ENCODE measurements at regions not wholly inside any gene's neighbourhood (a gene's known extent, or its start where the extent isn't known, plus 50 kb on each side); places are given as distances from the start of the nearest gene placed in this dataset.

DNA sequence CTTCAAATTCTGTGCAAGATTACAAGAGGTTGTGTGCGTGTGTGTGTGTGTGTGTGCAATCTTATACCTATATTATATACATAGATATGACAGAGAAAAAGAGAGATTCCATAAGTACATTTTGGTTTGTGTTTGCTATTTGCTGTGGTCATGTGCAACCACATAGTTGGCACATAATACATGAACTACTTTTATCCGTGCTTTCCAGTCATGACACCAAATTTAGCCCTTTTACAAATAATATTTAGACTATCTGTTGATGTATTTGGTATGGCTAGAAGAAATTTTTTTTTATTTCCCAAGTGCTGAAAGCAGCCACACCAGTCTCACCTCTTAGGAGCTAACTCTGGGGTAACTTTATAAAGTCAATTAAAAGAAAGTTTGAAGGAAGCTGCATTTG is 63.5 kb upstream of the EGFR start:
- intact Hi-C loops (cut with DNase I) = no loop called here

DNA sequence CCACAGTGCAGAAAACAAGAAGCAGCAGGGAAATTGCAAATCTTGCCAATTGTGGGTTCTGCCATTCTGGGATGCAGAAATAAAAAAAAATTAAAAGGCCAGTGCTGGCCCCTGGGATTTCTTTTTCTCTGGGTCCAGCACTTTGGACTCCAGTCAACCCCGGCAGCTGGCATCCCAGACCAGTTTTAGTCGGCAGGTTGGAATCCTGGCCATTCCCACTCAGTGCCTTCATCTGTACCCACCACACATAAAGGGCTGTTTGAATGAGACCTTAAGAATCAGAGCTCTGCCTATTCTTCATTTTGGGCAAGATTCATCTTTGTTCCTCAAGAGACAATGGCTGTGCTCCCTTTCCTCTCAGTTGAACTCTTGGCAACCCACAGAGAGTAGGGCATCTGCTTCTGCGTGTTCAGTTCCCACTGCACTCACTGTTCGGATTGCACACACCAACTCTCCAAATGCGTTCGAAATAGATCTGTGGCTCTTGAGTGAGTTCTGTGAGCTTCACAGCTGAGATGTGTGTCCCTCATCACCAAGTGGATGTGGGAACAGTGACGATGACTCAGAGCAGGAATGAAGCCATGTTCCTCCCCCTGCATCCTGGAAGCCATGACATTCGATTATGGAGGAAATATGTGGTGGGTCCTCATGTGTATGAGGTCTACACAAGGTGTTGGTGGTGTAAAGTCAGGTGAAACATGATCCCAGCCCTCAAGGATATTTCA is 63.0 kb upstream of the EGFR start:
- H3K9me3 ChIP-seq = no peaks in the 10 kb centered on the region
- H3K27ac ChIP-seq = no peak overlapping the region
- TF ChIP-seq, protein P1, sequence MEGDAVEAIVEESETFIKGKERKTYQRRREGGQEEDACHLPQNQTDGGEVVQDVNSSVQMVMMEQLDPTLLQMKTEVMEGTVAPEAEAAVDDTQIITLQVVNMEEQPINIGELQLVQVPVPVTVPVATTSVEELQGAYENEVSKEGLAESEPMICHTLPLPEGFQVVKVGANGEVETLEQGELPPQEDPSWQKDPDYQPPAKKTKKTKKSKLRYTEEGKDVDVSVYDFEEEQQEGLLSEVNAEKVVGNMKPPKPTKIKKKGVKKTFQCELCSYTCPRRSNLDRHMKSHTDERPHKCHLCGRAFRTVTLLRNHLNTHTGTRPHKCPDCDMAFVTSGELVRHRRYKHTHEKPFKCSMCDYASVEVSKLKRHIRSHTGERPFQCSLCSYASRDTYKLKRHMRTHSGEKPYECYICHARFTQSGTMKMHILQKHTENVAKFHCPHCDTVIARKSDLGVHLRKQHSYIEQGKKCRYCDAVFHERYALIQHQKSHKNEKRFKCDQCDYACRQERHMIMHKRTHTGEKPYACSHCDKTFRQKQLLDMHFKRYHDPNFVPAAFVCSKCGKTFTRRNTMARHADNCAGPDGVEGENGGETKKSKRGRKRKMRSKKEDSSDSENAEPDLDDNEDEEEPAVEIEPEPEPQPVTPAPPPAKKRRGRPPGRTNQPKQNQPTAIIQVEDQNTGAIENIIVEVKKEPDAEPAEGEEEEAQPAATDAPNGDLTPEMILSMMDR (IDR thresholded peaks at IDR 0.05) = no peak

More for the DNA sequence above, 63.5 kb upstream of the EGFR start:
- no peaks in the 10 kb centered on the region for H3K36me3 ChIP-seq
- DNase-seq (no peak), ATAC-seq (no peak)
- TF ChIP-seq, protein P1 (IDR thresholded peaks at IDR 0.05) = no peak
- H3K4me1 ChIP-seq = peaks cover 3% of the 10 kb centered on the region
- H3K4me3 ChIP-seq = no peak overlapping the region
- H3K27me3 ChIP-seq (ENCODE audit: low read depth) = no peaks in the 10 kb centered on the region
- H3K27ac ChIP-seq = no peak overlapping the region
- H3K9me3 ChIP-seq = no peaks in the 10 kb centered on the region

DNA sequence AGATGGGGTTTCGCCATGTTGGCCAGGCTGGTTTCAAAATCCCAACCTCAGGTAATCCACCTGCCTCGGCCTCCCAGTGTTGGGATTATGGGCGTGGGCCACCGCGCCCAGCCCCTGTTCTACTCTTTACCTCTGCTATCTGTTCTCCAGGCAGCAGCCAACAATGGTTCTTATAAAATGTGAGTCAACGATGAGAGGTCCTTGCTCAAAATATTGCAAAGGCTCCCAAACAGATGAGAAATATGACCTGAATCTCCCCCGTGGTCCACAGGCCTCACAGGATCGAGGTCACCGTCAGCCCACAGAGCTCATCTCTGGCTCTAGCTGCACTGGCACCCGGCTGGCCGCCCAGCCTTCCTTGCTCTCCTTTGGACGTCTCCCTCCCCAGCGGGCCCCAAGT is 62.0 kb upstream of the EGFR start:
- no peak overlapping the region for H3K27ac ChIP-seq
- intact Hi-C loops (cut with DNase I) = no loop called here
- no peaks in the 10 kb centered on the region for H3K27me3 ChIP-seq (ENCODE audit: low read depth)
- no peak for ATAC-seq
- no peaks in the 10 kb centered on the region for H3K36me3 ChIP-seq
- no peak for DNase-seq
- no peaks in the 10 kb centered on the region for H3K9me3 ChIP-seq
- H3K4me1 ChIP-seq = peaks cover 3% of the 10 kb centered on the region
- TF ChIP-seq, protein P1 (IDR thresholded peaks at IDR 0.05) = no peak
- no peak overlapping the region for H3K4me3 ChIP-seq

More for the DNA sequence above, 63.0 kb upstream of the EGFR start:
- Histone ChIP-seq H3K27me3 (ENCODE audit: low read depth) (no peaks in the 10 kb centered on the region), H3K36me3 (no peaks in the 10 kb centered on the region), H3K4me3 (no peak overlapping the region), H3K4me1 (peaks cover 3% of the 10 kb centered on the region)
- ATAC-seq = no peak
- DNase-seq = no peak
- intact Hi-C loops (cut with DNase I) = no loop called here

DNA sequence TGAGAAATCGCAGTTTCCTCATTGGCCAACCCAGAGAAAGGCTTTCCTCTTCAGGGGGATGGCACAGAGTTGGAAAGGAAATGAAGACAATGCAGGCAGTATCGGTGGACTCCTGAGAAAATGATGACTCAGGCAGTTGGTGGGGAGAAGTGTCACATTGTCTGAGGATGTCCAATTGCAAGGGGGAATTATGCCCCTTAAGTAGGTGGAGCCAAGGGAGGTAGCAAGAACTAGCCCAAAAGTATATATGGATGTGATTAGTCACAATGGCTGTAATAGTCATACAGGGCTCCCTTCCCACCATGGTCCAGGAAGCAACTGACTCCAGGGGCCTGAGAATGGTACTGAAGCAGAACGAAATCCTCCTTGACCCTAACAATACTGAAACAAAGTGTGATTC is 58.3 kb upstream of the EGFR start:
- H3K9me3 ChIP-seq = no peaks in the 10 kb centered on the region
- ATAC-seq = no peak
- no peak overlapping the region for H3K27ac ChIP-seq
- DNase-seq = no peak
- intact Hi-C loops (cut with DNase I) = no loop called here
- H3K36me3 ChIP-seq = no peaks in the 10 kb centered on the region
- H3K4me1 ChIP-seq = peaks cover 3% of the 10 kb centered on the region
- TF ChIP-seq, protein P1 (IDR thresholded peaks at IDR 0.05) = no peak
- H3K4me3 ChIP-seq = no peak overlapping the region
- H3K27me3 ChIP-seq (ENCODE audit: low read depth) = no peaks in the 10 kb centered on the region

DNA sequence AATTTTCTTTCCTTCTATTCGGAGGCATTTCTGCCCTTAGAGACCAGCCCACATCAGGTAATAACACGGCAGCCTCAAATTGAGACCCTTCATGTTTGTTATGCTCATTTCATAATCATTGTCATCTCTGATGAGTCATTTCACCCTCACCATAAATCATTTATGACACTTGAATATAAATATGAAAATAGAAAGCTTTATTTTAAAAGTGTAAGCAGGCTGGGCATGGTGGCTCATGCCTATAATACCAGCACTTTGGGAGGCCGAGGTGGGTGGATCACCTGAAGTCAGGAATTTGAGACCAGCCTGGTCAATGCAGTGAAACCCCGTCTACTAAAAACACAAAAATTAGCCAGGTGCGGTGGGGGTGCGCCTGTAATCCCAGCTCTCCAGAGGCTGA is 57.4 kb upstream of the EGFR start:
- no peaks in the 10 kb centered on the region for H3K9me3 ChIP-seq
- H3K4me3 ChIP-seq = no peak overlapping the region
- no peaks in the 10 kb centered on the region for H3K27me3 ChIP-seq (ENCODE audit: low read depth)
- H3K27ac ChIP-seq = no peak overlapping the region
- TF ChIP-seq, protein P1 (IDR thresholded peaks at IDR 0.05) = no peak
- DNase-seq (no peak), ATAC-seq (no peak)
- no peaks in the 10 kb centered on the region for H3K36me3 ChIP-seq
- intact Hi-C loops (cut with DNase I) = no loop called here
- H3K4me1 ChIP-seq = no peaks in the 10 kb centered on the region

All from lower lobe of right lung (tissue), 2 donors.